ENCODE measurements at regions not wholly inside any gene's neighbourhood (a gene's known extent, or its start where the extent isn't known, plus 50 kb on each side); places are given as distances from the start of the nearest gene placed in this dataset.
"Not testable (repeated sequence)": the region's sequence is repeated elsewhere in the genome, so short reads cannot be mapped to it uniquely, and the experiment has no call there.

DNA sequence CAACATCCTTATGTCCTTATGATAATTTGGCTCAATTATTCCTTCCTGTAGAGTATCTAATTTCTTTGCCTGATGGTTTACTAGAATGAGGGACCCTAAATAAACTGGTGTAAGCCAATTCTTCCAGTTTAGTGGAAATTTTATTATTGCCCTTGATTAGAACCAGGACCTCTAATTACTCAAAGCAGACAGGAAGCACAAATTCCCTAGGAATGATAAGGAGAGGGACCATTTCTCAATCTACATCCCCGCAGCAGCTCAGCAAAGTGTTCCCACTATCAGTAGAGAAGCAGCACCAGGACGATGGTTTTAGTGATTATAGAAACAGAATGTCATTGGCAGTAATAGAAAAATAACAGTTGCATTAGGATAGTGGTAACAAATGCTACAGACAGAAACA, 97.1 kb downstream of the PLPPR4 start:
- intact Hi-C loops (cut with DNase I) = no loop called here
- DNase-seq (ENCODE audit: low spot score) = no peak

- no peak for DNase-seq (ENCODE audit: low spot score)
- intact Hi-C loops (cut with DNase I) = no loop called here
Measured at GRCh38 chr1:99363531-99363930, 99.2 kb downstream of the PLPPR4 start.

DNA sequence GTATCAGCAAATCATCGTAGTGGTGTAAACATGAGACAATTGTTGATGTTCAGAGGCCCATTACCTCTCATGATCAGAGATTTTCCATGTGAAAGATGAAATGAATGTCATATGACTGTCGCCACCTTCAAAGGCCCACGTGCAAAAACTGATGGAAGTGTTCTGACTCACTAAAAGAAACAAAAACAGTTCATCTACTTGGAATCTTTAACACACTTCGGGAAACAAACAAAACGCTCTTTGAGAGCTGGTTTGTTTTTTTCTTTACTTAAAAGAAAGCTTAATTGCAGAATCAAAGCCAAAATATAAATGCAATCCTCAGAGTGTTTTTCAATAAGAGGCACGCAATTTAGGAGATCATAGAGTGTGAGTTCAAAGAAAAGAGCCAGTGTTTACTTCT, 100.8 kb downstream of the PLPPR4 start:
- DNase-seq (ENCODE audit: low spot score) = no peak
- intact Hi-C loops (cut with DNase I) = no loop called here

GRCh38 chr1:99365545-99365944, 101.3 kb downstream of the PLPPR4 start:
- intact Hi-C loops (cut with DNase I) = no loop called here
- no peak for DNase-seq (ENCODE audit: low spot score)

DNA sequence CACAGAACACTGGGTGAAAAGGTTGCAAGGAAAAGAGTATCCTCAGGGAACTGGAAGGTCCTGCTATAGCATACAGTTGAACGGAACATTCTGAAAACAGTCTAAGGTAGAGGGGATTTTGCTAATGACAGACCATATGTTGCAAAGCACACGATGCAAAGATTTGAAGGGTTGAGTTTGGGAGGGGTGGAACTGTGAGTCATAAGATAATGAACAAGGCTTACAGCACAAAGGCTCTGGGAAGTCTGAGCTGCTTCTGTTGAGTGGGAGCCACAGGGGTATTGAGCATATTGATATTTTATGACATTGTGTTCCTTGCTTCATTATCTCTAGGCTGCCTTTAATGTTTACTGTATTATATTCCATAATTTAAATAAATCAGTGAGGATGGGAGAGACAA, 104.9 kb downstream of the PLPPR4 start:
- intact Hi-C loops (cut with DNase I) = no loop called here
- DNase-seq (ENCODE audit: low spot score) = no peak

DNA sequence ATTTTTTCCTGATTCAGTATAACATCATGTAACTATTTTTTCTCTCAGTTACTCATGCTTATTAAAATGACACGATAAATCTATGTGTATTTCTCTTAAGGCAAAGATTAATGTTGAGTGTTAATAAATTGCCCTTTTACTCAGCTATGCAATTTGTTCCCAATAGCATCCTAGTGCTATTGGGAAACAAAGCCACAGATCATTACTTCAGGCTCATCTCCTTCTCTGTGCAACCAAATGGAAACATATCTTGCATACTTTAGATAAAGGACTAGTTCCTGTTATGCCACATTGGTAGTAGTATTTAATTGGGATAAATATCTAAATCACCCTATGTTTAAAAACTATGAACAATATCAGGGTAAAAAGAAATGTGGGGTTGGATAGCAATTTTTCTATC, 106.2 kb downstream of the PLPPR4 start:
- DNase-seq (ENCODE audit: low spot score) = no peak

GRCh38 chr1:99371413-99371812, 107.1 kb downstream of the PLPPR4 start:
- intact Hi-C loops (cut with DNase I) = no loop called here
- DNase-seq (ENCODE audit: low spot score) = no peak

More for the DNA sequence above, 106.2 kb downstream of the PLPPR4 start:
- intact Hi-C loops (cut with DNase I) = no loop called here

GRCh38 chr1:99374109-99374508, 109.8 kb downstream of the PLPPR4 start:
- DNase-seq (ENCODE audit: low spot score) = no peak
- intact Hi-C loops (cut with DNase I) = no loop called here

GRCh38 chr1:99374693-99375092, 110.4 kb downstream of the PLPPR4 start:
- intact Hi-C loops (cut with DNase I); DNase-seq (ENCODE audit: low spot score): not testable (repeated sequence)

DNA sequence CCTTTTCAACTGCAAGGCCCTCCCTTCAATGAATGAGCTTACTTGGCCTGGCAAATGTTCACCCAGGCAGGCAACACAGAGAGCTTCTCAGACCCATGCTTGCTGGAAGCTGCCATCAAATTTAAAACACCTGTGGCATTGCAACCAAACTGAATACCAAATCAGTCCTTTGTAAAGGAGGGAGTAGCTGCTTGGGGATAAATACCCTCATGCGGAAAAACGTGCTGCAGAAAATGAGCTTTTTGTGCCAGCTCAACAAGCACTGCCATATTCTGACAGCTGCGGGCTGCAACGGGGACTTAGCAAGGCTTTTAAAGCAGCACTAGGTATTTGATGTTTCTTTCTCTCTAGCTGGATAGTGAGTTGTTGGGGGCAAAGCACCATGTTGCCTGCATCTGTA, 119.7 kb downstream of the PLPPR4 start:
- DNase-seq (ENCODE audit: low spot score) = no peak
- intact Hi-C loops (cut with DNase I) = no loop called here

DNA sequence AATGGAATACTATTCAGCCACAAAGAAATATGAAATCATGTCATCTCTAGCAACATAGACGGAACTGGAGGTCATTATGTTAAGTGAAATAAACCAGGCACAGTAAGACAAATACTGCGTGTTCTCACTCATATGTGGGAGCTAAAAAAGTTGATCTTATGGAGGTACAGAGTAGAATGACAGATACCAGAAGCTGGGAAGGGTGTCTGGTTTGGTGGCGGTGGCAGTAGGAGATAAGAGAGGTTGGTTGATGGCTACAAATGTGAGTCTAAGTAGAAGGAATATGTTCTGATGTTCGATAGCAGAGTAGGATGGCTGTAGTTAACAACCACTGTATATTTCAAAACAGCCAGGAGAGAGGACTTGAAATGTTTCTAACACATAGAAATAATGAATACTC, 121.6 kb downstream of the PLPPR4 start:
- DNase-seq (ENCODE audit: low spot score) = no peak
- intact Hi-C loops (cut with DNase I) = no loop called here

- no peak for DNase-seq (ENCODE audit: low spot score)
- intact Hi-C loops (cut with DNase I) = no loop called here
Measured at GRCh38 chr1:99396389-99396788, 132.1 kb downstream of the PLPPR4 start.

GRCh38 chr1:99397029-99397428, 132.7 kb downstream of the PLPPR4 start:
- intact Hi-C loops (cut with DNase I) = no loop called here
- no peak for DNase-seq (ENCODE audit: low spot score)

- DNase-seq (ENCODE audit: low spot score) = no peak
- intact Hi-C loops (cut with DNase I) = no loop called here
Measured at GRCh38 chr1:99397863-99398262, 133.6 kb downstream of the PLPPR4 start.

- DNase-seq (ENCODE audit: low spot score) = not testable (repeated sequence)
Measured at GRCh38 chr1:99401556-99401955, 137.3 kb downstream of the PLPPR4 start.

DNA sequence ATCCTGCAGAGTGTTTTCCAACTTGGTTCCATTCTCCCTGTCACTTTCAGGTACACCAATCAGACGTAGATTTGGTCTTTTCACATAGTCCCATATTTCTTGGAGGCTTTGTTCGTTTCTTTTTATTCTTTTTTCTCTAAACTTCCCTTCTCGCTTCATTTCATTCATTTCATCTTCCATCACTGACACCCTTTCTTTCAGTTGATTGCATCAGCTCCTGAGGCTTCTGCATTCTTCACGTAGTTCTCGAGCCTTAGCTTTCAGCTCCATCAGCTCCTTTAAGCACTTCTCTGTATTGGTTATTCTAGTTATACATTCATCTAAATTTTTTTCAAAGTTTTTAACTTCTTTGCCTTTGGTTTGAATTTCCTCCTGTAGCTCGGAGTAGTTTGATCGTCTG, 140.1 kb downstream of the PLPPR4 start:
- intact Hi-C loops (cut with DNase I); DNase-seq (ENCODE audit: low spot score): not testable (repeated sequence)

More at GRCh38 chr1:99401556-99401955, 137.3 kb downstream of the PLPPR4 start:
- intact Hi-C loops (cut with DNase I) = not testable (repeated sequence)

DNA sequence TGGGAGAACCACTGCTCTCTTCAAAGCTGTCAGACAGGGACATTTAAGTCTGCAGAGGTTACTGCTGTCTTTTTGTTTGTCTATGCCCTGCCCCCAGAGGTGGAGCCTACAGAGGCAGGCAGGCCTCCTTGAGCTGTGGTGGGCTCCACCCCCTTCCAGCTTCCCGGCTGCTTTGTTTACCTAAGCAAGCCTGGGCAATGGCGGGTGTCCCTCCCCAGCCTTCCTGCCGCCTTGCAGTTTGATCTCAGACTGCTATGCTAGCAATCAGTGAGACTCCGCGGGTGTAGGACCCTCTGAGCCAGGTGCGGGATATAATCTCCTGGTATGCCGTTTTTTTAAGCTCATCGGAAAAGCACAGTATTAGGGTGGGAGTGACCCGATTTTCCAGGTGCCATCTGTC, 141.0 kb downstream of the PLPPR4 start:
- DNase-seq (ENCODE audit: low spot score) = peak; percentile 61

DNA sequence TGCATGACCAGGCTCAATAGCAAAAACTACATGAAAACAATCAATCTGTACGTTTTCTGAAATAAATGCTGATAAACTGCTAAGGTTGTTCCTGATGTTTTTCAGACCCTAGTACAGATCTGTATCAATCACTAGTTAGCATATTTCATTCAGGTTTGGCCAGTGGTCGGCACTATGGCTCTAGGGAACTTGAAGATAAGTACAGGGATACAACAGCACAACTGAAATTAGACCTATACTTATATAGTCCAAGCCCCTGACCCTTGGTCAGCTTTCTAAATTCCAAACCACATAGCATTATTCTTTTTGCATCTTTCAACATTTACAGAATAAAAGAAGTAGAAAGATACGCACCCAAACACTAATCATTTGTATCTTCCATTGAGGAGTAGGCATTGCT, 142.7 kb downstream of the PLPPR4 start:
- intact Hi-C loops (cut with DNase I) = no loop called here
- no peak for DNase-seq (ENCODE audit: low spot score)

More for the DNA sequence above, 141.0 kb downstream of the PLPPR4 start:
- intact Hi-C loops (cut with DNase I) = not testable (repeated sequence)

- intact Hi-C loops (cut with DNase I) = no loop called here
- DNase-seq (ENCODE audit: low spot score) = no peak
Measured at GRCh38 chr1:99424087-99424486, 159.8 kb downstream of the PLPPR4 start.

DNA sequence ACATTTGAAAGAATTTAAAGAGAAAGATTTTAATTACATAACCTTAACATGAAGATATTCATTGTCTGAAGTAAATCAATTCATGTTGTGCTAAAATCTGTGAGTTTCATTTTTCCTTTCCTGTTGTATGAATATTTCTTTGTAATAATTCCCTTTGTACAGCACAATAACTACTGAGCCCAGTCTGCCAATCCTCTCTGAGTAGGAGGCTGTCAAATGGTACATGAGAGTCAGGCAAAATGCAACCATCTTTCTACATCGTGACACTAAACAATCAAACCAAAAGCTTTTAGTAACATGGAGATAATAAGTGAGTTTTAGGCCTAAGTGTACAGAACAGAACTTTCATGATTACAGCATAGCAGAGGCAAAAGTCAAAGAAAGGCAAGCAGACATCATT, 165.5 kb downstream of the PLPPR4 start:
- no peak for DNase-seq (ENCODE audit: low spot score)
- intact Hi-C loops (cut with DNase I) = no loop called here

GRCh38 chr1:99438656-99439230, 174.5 kb downstream of the PLPPR4 start:
- intact Hi-C loops (cut with DNase I) = no loop called here
- DNase-seq (ENCODE audit: low spot score) = no peak
